SIG-M5 treated with dmso at 0.1 percent for 504 hours (cell line): ENCODE measurements at regions not wholly inside any gene's neighbourhood (a gene's known extent, or its start where the extent isn't known, plus 50 kb on each side); places are given as distances from the start of the nearest gene placed in this dataset.

ENCODE experiments used
- DNase-seq: peaks from one replicate; lab custom pipeline; 2025; ENCODE audit not compliant: unreplicated experiment; lab: John Stamatoyannopoulos, UW

GRCh38 chrX:144790148-144790547 lies 457.2 kb upstream of the SPANXN1 start:
- DNase-seq: no peak

- no peak for DNase-seq
These were observed 456.0 kb upstream of the SPANXN1 start for GRCh38 chrX:144791298-144791697.

- no peak for DNase-seq
These were observed 448.3 kb upstream of the SPANXN1 start for GRCh38 chrX:144798972-144799371.

- DNase-seq: no peak
These were observed 445.5 kb upstream of the SPANXN1 start for GRCh38 chrX:144801786-144802185.

- no peak for DNase-seq
These were observed 438.3 kb upstream of the SPANXN1 start for GRCh38 chrX:144809025-144809424.

GRCh38 chrX:144810539-144810938 lies 436.8 kb upstream of the SPANXN1 start:
- no peak for DNase-seq

- no peak for DNase-seq
These were observed 427.9 kb upstream of the SPANXN1 start for GRCh38 chrX:144819406-144819805.

- DNase-seq: no peak
These were observed 406.7 kb upstream of the SPANXN1 start for GRCh38 chrX:144840616-144841015.

GRCh38 chrX:144849141-144849540 lies 398.2 kb upstream of the SPANXN1 start:
- DNase-seq: no peak

- peak; percentile 18 for DNase-seq
These were observed 351.0 kb upstream of the SPANXN1 start for GRCh38 chrX:144896323-144896722.

GRCh38 chrX:144901521-144901920 lies 345.8 kb upstream of the SPANXN1 start:
- DNase-seq: no peak

- no peak for DNase-seq
These were observed 330.5 kb upstream of the SPANXN1 start for GRCh38 chrX:144916785-144917184.

- no peak for DNase-seq
These were observed 328.4 kb upstream of the SPANXN1 start for GRCh38 chrX:144918936-144919335.

- DNase-seq: no peak
These were observed 300.6 kb upstream of the SPANXN1 start for GRCh38 chrX:144946666-144947065.
